T-helper 1 cell (primary cell): ENCODE measurements at regions not wholly inside any gene's neighbourhood (a gene's known extent, or its start where the extent isn't known, plus 50 kb on each side); places are given as distances from the start of the nearest gene placed in this dataset.

Experiments used
- DNase-seq, 5 donors: peaks; one replicate each; pipeline ENCODE4 v3.0.0-alpha.2; 2012 to 2020

DNA sequence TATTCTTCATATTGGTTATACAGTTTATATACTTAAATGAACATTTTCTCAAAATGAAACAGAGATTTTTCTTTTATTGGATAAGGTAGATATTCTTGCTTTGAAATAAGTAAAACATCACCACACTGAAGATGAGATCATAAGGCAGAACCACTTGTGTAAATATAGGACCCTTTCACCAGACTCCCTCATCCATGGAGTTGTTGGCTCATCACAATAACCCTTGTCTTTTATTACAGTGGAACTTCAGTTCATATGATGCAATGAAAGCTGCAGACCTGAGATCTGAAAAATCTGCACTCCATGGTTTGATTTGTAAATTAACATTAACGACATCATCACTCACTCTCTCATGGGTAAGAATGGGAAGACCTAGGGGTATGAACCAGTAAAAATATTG is 51.9 kb upstream of the DBX2 start:
- DNase-seq = no peak

DNA sequence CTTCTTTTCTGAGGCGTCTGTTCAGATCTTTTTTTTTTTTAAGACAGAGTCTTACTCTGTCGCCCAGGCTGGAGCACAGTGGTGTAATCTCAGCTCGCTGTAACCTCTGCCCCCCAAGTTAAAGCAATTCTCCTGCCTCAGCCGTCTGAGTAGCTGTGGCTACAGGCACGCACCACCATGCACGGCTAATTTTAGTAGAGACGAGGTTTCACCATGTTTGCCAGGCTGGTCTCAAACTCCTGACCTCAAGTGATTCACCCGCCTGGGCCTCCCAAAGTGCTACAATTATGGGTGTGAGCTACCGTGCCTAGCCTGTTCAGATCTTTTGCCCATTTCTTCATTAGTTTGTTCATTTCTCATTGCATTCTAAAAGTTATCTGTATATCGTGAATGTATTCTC is 55.1 kb upstream of the DBX2 start:
- DNase-seq = no peak

DNA sequence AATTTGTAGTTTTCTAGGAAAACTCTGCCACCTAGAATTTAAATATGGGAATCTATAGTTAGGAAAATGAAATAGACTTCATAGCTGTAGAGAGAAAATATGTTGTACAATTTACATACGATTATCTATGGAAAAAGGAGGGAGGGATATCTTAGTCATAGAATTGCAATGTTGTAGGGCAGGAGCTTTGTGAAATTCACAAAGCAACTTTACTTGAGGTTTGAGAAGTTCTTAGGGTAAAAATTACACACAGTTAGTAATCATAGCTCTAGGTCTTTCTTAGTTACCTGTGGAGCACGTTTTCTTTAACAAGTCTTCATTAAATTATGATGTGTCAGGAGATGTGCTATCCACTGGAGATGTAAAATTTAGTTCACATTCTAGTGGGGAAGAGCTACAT is 61.4 kb upstream of the DBX2 start:
- no peak for DNase-seq

DNA sequence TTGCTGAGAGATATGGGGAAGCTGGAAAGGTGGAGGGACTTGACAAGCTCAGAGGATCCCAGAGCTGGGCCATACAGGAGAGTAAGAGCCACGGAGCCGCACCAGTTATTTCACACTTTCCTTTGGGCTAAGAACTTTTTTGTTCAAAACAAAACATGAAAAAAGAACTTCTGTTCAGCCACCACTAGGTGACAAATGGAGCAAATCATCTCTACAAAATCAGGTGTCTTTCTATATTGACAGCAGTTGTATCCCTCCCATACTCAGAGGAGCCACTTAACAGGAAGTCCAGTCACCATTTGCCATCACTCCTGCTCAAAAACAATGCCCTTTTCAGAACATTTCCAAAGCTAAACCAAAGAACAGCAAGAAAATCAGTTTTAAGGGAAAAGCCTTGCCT is 70.3 kb upstream of the DBX2 start:
- DNase-seq = no peak

DNA sequence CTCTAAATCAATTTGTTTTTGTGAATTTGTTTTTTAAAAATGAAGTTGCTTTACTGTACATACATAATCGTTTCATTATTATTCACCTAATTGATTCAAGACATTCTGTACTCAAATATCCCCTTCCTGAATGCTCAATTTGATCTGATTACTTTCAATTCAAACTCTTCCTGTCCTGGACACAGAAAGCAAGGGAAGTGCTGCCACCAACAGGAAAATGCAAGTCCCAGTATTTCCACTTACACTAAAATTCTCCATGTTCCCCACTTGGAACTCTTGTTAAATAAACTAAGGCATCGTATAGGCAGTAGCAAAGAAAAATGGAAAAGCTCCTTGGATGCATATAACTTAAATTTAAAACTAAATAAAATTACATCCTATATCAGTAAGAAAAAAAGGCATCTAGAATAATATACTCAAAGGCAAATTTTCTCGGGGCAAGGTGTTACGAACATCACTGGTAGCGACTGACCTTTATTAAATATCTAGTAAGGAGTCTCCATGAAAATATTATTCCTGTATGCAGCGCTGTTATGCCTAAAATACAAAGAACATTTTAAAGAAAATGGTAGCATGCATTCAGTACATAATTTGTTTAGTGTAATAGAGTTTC is 72.0 kb upstream of the DBX2 start:
- DNase-seq = no peak

DNA sequence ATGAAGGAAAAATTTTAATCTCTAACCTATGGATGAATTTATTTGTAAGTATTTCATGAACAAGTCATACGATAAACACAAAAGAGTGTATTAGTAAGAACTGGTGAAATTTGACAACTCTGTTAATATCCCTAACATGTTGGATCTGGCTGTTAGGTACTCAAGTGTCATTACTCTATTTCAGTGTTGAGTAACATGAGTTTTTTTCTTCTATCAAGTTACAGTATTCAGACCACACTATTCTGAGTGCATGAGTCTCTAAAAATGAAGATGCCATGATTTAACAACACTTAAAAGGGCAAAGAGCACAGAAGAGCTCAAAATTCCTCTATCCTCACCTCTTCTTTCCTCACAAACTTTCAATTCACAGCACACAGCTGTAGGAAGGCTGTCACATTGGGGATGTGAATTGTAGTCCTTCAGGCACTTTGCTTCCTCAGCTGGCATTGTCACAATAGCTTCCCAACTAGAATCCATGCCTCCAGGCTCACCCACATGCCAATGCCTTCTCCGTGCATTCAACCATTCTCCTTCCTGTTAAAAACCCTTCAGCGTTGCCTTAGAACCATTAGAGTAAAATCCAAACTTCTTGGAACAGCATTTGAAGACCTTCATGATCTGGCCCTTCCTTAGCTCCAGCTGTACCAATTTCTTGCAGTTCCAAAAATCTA is 73.7 kb upstream of the DBX2 start:
- DNase-seq = no peak

DNA sequence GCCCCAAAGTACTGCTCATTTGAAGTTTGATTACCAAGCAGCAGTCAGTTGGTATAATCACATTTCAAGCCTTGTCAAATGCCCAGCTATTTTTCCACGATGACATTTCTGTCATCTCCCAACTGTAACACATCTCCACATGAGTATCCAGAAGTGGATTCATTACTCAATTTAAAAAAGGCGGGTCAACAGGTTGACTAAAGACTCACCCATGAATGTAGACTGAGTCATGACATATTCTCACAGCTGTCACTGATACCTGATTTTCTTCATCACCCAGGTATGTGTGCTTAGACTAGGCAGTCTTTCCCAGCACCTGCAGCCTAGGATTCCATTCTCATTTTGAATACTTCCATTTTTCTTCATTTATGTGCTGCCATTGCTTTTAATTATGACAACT is 75.1 kb upstream of the DBX2 start:
- DNase-seq = no peak

DNA sequence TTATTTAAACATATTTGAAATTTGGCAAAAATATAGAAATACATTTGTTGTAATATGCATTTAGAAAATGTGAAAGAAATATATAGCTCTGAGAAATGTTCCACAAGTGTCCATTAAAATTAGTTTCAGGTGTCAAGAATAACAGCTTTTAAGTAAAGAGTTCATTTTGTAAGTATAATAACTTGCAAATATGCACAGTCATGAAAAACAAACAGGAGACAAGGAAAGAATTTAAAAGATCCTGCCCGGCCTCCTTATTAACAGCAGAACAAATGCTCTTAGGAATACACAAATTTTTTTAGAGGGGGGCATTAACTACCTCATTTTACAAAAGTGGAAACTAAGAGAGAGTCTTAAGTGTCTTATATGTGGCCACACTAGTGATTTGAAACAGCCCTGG is 77.7 kb upstream of the DBX2 start:
- DNase-seq = no peak

DNA sequence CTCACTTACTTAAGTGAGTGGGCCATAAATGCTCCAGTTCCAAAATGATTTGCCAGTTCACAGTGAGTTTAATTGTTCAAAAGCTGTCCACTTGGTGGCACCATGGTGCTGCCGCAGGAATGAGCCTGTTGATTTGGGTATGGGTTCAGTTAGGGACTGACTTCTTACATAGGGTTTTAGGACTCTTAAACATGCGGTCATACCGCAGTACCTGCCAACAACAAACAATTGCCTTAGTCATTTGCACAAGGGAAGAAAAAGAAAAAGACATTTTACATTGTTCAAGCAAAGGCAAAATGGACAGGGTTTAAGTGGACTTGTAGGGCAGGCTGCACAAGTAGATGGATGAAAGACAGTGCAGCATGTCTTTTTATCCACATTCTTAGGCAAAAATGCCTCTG is 80.0 kb upstream of the DBX2 start:
- DNase-seq = peak in 2 of 5 donors; percentile 4 to 40

DNA sequence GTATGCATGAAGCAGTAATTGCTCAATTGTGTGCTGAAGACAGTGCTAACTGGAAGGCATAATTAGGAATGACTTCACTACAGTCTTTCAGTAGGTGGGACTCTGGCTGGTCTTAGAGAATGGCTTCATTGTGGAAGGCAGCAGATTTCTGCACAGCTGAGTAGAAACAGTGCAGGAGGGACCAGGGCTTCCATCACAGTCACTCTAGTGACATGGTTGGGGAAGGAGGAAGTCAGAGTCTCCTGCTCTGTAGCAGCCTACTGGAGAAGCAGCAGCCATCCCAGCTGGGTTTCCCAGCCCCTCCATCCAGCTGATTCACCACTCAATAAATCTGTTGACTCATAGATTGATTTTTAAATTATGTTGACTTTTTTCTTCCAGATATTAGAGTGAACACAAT is 80.6 kb upstream of the DBX2 start:
- DNase-seq = no peak

DNA sequence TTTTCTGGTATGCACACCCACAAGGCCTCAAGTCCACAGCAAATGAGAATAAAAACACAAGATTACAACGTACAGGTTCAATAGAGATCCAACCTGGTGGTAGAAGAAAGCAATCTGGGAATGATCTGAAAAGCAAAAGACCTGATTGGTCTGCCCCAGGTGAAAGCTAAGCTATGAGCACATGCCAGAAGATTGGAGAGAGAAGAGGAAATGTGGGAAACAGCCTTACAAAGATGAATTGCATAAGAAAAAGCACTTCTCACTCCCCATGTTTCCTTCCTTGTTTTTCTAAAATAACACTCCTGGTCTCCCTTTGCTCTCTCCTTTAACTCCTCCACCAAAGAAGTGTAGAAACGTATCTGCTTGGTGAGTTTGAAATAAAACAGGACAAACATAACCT is 77.3 kb upstream of the ANO6 start:
- DNase-seq = no peak

DNA sequence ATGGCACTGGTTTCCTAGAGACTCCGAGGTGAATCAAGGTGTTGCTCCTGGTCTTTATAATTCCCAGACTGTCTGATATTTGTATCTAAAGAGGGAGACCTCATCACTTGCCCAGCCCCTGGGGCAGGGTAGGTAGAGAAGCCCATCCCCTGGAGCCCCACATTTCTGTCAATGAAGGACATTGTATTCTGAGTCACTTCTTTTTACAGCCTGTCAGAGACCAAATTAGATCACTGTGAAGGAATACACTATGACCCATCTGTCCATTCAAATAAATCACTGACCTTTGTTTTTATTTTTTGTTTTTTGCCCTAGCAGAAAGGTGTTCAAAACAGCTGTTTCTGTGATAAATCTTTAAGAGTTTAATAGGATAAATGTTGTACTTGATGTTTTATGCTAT is 67.9 kb upstream of the ANO6 start:
- DNase-seq = no peak

DNA sequence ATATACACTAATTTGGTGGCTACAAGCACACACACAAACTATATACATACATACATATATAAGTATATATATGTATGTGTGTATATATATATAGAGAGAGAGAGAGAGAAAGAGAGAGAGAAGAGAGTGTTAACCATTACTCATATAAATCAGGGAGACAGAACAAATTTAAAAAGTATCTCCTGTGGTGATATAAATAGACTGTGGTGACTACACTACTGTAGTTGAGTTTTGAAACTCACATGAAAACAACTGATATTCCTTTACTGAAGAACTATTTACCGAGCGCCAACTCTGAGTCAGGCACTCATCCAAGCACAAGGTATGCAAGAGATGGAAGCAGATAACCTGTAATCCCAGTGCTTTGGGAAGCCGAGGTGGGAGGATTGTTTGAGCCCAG is 67.3 kb upstream of the ANO6 start:
- DNase-seq = no peak

DNA sequence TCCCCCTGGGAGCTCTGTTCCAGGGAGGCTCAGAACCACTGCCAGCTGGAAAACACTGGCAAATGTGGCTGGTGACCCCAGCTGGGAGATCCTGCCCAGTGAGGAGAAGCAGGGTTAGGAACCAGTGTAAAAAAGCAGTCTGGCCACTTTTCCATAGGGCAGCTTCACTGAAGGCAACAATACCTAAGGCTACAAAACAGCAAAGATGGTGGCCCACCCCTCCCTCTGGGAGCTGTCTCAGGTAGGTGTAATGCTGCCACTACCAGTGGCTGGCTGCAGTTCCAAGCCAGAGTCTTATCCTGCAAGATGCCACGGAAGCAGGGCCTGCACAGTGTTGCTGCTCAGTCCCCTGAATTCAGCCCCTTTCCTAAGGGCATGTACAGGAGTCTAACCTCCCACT is 50.6 kb upstream of the ANO6 start:
- DNase-seq = no peak

DNA sequence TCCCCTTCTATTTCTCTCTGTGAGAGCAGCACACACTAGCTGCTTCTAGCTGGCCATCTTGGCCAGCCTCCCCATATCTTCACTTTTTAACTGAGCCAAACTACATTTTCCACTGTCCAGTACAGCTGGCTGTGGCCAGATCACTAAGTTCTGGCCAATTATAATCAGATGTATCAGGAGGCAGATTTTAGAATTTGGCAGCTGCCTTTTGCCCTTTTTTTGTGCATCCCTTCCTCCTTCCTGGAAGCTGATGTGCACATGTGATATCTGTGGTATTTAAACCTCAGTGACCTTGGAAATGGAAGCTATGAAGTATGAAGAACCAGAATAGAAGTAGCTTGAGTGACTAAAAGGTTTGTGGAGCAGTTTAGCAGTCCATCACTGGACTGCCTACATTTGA is 49.8 kb upstream of the ANO6 start:
- DNase-seq = no peak
